Vagina (tissue), 2 donors: ENCODE measurements at regions not wholly inside any gene's neighbourhood (a gene's known extent, or its start where the extent isn't known, plus 50 kb on each side); places are given as distances from the start of the nearest gene placed in this dataset.

Experiments
- POLR2AphosphoS5 ChIP-seq, 2 donors: sonication (generic); formaldehyde crosslinking; IDR thresholded peaks; one replicate each; pipeline ENCODE4 v1.9.0; 2017; ENCODE audit warnings: antibody characterized with exemption in 2 of 2, mild to moderate bottlenecking in 2 of 2, low read depth in 1 of 2; ENCODE audit not compliant: insufficient read depth in 1 of 2
- TF ChIP-seq, protein P1 (sequence below), 3 experiments: fragments of 450-650 bp in 2 of 3; fragments of 200-600 bp in 1 of 3; sonication (generic) in 1 of 3; IDR thresholded peaks; one replicate each; pipeline ENCODE4 v1.5.1; 2017 to 2019; ENCODE audit warnings: antibody characterized with exemption in 3 of 3, mild to moderate bottlenecking in 2 of 3, moderate library complexity in 2 of 3

DNA sequence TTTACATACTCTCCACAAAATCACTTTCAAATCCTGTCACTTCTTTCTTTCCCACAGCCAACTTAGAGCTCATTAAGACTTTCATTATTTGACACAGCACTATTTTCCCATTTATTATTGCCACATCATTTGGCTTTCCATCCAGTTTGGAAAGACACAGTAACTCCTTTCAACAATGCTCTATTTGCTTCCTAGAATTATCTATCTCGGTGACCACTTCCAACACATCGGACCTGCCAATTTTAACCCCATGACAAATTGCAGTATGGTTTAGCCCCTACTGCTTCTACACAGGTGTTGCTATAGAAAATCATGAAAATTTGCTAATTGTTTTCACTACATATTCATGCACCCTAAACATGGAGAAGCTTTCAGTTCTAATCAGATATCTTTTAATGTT lies 190.6 kb upstream of the COX7C start:
- TF ChIP-seq, protein P1, sequence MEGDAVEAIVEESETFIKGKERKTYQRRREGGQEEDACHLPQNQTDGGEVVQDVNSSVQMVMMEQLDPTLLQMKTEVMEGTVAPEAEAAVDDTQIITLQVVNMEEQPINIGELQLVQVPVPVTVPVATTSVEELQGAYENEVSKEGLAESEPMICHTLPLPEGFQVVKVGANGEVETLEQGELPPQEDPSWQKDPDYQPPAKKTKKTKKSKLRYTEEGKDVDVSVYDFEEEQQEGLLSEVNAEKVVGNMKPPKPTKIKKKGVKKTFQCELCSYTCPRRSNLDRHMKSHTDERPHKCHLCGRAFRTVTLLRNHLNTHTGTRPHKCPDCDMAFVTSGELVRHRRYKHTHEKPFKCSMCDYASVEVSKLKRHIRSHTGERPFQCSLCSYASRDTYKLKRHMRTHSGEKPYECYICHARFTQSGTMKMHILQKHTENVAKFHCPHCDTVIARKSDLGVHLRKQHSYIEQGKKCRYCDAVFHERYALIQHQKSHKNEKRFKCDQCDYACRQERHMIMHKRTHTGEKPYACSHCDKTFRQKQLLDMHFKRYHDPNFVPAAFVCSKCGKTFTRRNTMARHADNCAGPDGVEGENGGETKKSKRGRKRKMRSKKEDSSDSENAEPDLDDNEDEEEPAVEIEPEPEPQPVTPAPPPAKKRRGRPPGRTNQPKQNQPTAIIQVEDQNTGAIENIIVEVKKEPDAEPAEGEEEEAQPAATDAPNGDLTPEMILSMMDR (IDR thresholded peaks at IDR 0.05) = no peak
- no peak for TF ChIP-seq POLR2AphosphoS5 (IDR thresholded peaks at IDR 0.05; ENCODE audit: insufficient read depth in 1 of 2, low read depth in 1 of 2)
